PFSK-1 (cell line): ENCODE measurements at regions not wholly inside any gene's neighbourhood (a gene's known extent, or its start where the extent isn't known, plus 50 kb on each side); places are given as distances from the start of the nearest gene placed in this dataset.

Experiments used
- FOXP2 ChIP-seq: optimal IDR thresholded peaks from 2 replicates; pipeline ENCODE3; 2011; ENCODE audit warnings: borderline replicate concordance, control low read depth, inconsistent platforms; ENCODE audit not compliant: insufficient read depth; ENCODE audit errors: extremely low read length, extremely low read depth
- POLR2AphosphoS5 ChIP-seq: IDR thresholded peaks from 2 replicates; pipeline ENCODE4 v1.6.1; 2012; ENCODE audit warnings: low read depth, mild to moderate bottlenecking, control low read depth, low read length, moderate library complexity
- SIN3A ChIP-seq: IDR thresholded peaks from 2 replicates; pipeline ENCODE4 v1.6.1; 2012; ENCODE audit warnings: mild to moderate bottlenecking, low read length, moderate library complexity, borderline replicate concordance; ENCODE audit not compliant: insufficient read depth
- TAF1 ChIP-seq: IDR thresholded peaks from 2 replicates; pipeline ENCODE4 v1.6.1; 2012; ENCODE audit warnings: low read length, control low read depth, borderline replicate concordance; ENCODE audit not compliant: insufficient read depth
- TF ChIP-seq, protein P1 (sequence below), 2 experiments: IDR thresholded peaks; 2 replicates each; pipeline versions ENCODE4 v1.6.1 to v1.8.0; 2011 to 2012; ENCODE audit warnings: low read depth in 2 of 2, low read length in 2 of 2, control low read depth in 1 of 2, inconsistent platforms in 1 of 2, mild to moderate bottlenecking in 1 of 2, moderate library complexity in 1 of 2; ENCODE audit not compliant: insufficient read depth in 1 of 2

DNA sequence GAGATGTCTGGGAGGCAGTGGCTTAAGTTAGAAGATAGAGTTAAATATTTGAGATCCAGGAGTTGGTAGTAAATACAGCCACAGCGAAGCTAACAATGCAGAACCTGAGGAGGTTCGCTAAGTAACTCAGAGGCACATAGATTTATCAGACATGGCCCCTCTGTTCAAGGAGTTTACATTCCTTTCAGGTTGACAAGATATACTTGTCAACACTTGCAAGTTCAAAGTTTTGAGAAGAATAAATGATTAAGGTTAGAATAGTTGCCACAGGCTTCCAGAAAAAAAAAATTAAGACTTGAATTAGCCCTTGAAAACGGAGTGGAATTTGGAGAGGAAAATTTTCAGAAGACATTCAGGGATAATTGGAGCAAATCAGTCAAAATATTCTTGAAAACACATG, 658.3 kb upstream of the WWC1 start:
- TF ChIP-seq FOXP2: no peak
- TF ChIP-seq POLR2AphosphoS5: no peak
- TF ChIP-seq TAF1: no peak
- no peak for TF ChIP-seq SIN3A
- TF ChIP-seq, protein P1, sequence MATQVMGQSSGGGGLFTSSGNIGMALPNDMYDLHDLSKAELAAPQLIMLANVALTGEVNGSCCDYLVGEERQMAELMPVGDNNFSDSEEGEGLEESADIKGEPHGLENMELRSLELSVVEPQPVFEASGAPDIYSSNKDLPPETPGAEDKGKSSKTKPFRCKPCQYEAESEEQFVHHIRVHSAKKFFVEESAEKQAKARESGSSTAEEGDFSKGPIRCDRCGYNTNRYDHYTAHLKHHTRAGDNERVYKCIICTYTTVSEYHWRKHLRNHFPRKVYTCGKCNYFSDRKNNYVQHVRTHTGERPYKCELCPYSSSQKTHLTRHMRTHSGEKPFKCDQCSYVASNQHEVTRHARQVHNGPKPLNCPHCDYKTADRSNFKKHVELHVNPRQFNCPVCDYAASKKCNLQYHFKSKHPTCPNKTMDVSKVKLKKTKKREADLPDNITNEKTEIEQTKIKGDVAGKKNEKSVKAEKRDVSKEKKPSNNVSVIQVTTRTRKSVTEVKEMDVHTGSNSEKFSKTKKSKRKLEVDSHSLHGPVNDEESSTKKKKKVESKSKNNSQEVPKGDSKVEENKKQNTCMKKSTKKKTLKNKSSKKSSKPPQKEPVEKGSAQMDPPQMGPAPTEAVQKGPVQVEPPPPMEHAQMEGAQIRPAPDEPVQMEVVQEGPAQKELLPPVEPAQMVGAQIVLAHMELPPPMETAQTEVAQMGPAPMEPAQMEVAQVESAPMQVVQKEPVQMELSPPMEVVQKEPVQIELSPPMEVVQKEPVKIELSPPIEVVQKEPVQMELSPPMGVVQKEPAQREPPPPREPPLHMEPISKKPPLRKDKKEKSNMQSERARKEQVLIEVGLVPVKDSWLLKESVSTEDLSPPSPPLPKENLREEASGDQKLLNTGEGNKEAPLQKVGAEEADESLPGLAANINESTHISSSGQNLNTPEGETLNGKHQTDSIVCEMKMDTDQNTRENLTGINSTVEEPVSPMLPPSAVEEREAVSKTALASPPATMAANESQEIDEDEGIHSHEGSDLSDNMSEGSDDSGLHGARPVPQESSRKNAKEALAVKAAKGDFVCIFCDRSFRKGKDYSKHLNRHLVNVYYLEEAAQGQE (IDR thresholded peaks at IDR 0.05; ENCODE audit: insufficient read depth in 1 of 2, low read depth in 2 of 2, low read length in 2 of 2): no peak

- no peak for TF ChIP-seq TAF1
- TF ChIP-seq SIN3A: no peak
- no peak for TF ChIP-seq POLR2AphosphoS5
- TF ChIP-seq, protein P1 (IDR thresholded peaks at IDR 0.05; ENCODE audit: insufficient read depth in 1 of 2, low read depth in 2 of 2, low read length in 2 of 2): no peak
- no peak for TF ChIP-seq FOXP2
These were observed 657.5 kb upstream of the WWC1 start for GRCh38 chr5:167633931-167634341.

GRCh38 chr5:167634432-167634831, 657.0 kb upstream of the WWC1 start:
- TF ChIP-seq POLR2AphosphoS5: no peak
- TF ChIP-seq TAF1: no peak

DNA sequence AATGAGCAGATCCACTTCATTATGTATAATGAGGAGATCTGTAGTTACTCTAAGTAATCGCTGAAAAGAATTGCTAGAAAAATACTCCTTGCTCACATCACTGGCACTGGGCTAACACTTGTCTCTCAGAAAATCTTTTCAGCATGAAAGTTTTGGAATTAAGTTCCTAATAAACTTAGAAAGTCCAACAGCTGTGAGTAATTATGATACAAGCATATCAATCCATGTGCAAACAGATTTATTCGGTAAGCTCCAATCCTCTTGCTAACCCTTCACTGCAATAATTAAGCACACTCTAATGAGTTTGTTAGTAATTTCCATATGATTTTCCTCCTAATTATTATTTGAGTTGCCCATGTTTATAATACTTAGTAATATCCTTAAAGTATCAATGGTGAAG, 652.6 kb upstream of the WWC1 start:
- TF ChIP-seq TAF1: no peak
- TF ChIP-seq, protein P1 (IDR thresholded peaks at IDR 0.05; ENCODE audit: insufficient read depth in 1 of 2, low read depth in 2 of 2, low read length in 2 of 2): no peak
- TF ChIP-seq POLR2AphosphoS5: no peak
- TF ChIP-seq SIN3A: no peak
- no peak for TF ChIP-seq FOXP2

- TF ChIP-seq FOXP2: no peak
- TF ChIP-seq, protein P1 (IDR thresholded peaks at IDR 0.05; ENCODE audit: insufficient read depth in 1 of 2, low read depth in 2 of 2, low read length in 2 of 2): no peak
- TF ChIP-seq POLR2AphosphoS5: no peak
- TF ChIP-seq TAF1: no peak
- no peak for TF ChIP-seq SIN3A
These were observed 652.2 kb upstream of the WWC1 start for GRCh38 chr5:167639273-167639672.
